Epithelial cell of proximal tubule (primary cell): ENCODE measurements at regions not wholly inside any gene's neighbourhood (a gene's known extent, or its start where the extent isn't known, plus 50 kb on each side); places are given as distances from the start of the nearest gene placed in this dataset.

Experiments
- DNase-seq: peaks from one replicate; pipeline ENCODE4 v3.0.0-alpha.2; 2011; ENCODE audit warnings: low read depth
- H3K4me3 ChIP-seq: 2 replicates; pipeline ENCODE4 v1.5.1; 2011; ENCODE audit warnings: low read depth, mild to moderate bottlenecking, low read length
- TF ChIP-seq, protein P1 (sequence below): conservative IDR thresholded peaks from 2 replicates; pipeline ENCODE4 v1.5.1; 2012; ENCODE audit warnings: low read depth, mild to moderate bottlenecking, low read length

DNA sequence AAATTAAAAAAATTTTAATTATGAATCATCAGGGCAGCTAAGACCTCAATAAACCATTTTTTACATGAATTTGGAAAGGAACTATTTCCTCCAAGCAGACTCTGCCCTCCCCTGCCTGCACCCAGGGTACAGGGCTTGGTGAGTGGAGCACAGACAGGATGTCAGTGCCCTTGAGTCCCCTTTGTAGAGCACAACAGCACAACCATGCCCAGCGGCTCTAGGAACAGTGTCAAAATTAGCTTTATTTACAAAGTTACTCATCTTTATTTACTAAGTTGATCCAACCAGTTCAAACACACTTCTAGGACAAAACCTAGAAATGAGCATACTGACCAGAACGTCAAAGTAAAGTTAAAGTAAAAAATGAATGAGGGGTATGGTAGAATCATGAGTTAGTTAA, 90.6 kb upstream of the TSC22D2 start:
- no peak overlapping the region for H3K4me3 ChIP-seq
- TF ChIP-seq, protein P1, sequence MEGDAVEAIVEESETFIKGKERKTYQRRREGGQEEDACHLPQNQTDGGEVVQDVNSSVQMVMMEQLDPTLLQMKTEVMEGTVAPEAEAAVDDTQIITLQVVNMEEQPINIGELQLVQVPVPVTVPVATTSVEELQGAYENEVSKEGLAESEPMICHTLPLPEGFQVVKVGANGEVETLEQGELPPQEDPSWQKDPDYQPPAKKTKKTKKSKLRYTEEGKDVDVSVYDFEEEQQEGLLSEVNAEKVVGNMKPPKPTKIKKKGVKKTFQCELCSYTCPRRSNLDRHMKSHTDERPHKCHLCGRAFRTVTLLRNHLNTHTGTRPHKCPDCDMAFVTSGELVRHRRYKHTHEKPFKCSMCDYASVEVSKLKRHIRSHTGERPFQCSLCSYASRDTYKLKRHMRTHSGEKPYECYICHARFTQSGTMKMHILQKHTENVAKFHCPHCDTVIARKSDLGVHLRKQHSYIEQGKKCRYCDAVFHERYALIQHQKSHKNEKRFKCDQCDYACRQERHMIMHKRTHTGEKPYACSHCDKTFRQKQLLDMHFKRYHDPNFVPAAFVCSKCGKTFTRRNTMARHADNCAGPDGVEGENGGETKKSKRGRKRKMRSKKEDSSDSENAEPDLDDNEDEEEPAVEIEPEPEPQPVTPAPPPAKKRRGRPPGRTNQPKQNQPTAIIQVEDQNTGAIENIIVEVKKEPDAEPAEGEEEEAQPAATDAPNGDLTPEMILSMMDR: no peak
- DNase-seq: no peak

DNA sequence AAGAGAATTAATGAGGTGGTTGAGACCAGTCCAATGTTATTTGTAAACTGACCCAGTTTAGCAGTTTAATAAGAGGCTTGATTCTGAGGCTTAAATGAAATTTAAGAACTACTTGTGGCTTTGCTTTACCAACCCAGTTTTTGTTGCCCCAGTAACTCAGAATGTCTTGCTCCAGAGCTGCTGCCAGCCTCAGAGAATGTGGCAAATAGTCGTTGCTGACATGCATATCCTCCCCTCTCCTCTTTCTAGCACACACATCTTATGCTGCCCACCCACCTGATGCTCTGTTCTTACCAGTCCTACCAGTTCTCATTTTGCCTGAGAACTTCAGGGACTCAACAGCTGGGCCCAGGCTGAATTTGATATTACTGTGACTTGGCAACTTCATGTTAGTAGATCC, 92.4 kb upstream of the TSC22D2 start:
- no peak overlapping the region for H3K4me3 ChIP-seq
- TF ChIP-seq, protein P1: no peak
- DNase-seq: no peak

DNA sequence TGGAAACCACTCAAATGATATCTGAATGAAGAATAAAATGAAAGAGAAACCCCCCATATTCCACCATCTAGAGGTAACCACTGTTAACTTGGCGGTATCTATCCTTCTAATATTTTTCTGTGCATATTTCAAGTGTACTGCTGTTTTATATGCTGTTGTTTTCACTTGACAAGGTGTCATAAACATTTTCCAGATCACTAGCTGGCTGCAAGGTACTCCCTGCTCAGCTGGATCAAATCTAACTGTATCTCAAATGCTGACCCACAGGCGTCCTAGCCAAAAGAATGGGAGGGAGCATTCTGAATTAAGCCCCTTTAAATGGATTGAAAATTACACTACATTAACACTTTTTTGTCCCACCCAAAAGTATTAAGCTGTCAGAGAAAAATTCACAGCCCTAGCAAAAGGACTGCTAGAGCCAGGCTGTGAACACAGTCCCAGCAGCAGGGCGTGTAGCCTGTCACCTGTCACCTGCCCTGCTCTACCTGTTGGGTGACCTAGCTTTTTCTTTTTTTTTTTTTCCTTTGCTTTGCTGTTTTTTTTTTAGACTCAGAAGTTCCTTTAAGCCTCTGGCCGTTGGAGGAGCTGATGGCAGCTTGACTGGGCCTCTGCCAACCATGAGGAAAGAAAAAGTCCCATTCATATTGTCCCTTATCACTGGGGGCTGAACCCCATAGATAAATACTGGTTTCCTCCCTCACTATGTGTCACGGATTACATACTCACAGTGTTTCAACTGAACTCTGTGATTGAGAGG, 93.7 kb upstream of the TSC22D2 start:
- H3K4me3 ChIP-seq: no peak overlapping the region
- TF ChIP-seq, protein P1: no peak
- DNase-seq: no peak

DNA sequence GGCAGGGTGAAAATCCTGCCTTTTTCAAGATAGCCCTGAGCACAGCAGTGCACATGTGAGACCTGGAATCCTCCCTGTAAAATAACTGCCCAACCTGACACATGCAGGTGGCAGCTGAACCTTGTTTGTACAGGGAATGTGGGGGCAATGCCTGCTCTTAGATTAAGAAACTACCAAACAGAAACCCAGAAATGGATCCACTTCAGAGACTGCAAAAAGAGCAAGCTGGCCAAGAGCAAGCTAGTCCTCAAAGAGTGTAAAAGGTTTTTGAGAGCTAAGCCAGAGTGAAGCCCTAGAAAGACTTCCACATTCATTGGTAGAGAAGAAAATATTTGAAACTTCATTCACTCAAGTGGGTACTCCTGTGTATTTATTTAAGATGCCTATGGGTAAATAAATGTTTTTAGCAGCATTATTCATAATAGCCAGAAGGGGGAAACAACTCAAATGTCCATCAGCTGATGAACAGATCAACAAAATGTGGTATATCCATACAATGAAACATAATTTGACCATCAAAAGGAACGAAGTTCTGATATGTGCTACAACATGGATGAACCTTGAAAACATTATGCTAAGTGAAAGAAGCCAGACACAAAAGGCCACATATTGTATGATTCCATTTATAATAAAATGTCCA, 96.0 kb upstream of the TSC22D2 start:
- no peak for DNase-seq

DNA sequence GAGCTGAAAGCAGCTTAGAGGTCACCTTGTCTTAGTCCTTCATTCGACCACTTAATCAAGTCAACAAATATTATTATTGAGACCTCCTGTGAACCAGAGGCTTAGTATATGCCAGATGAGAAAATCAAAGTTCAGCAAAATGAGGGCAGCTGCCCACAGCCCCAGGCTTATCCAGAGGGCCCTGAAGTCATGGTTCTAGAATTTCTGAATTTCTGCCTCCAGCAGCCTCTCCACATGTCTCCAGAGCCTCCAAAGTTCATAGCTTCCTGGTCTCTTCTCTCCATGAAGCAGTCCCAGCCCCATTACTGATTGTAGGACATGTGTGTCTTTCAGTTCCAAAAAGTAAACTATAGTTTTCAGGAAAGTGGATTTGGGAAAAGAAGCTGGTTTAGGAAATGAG, 96.9 kb upstream of the TSC22D2 start:
- no peak overlapping the region for H3K4me3 ChIP-seq
- TF ChIP-seq, protein P1: no peak
- DNase-seq: no peak

More for the DNA sequence above, 96.0 kb upstream of the TSC22D2 start:
- no peak overlapping the region for H3K4me3 ChIP-seq
- TF ChIP-seq, protein P1: no peak

DNA sequence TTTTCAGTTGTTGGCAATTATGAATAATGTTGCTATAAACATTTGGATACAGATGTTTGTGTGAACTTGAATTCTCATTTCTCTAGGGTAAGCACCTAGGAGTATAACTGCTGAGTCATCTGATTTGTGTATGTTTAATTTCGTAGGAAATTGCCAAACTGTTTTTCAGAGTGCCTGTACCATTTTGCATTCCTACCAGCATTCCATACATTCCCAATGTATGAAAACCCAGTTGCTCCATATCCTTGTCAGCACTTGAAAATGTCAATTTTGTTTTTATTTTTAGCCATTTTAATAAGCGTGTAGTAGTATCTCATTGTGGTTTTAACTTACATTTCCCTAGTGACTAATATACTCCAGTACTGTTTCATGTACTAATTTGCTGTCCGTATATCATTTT, 98.5 kb upstream of the TSC22D2 start:
- TF ChIP-seq, protein P1: no peak
- no peak overlapping the region for H3K4me3 ChIP-seq
- DNase-seq: no peak

DNA sequence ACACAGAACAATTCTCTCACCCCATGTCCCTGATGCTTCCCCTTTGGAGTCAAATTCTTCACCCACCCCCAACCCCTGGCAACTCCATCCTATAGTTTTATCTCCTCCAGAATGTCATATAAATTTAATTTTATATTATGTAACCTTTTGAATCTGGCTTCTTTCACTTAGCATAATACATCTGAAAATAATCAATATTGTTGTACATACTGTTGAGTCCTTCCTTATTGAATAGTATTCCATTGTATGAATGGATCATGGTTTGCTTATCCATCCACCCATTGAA, 98.9 kb upstream of the TSC22D2 start:
- no peak for DNase-seq
- no peak overlapping the region for H3K4me3 ChIP-seq
- TF ChIP-seq, protein P1: no peak
